ENCODE measurements at regions not wholly inside any gene's neighbourhood (a gene's known extent, or its start where the extent isn't known, plus 50 kb on each side); places are given as distances from the start of the nearest gene placed in this dataset.

DNA sequence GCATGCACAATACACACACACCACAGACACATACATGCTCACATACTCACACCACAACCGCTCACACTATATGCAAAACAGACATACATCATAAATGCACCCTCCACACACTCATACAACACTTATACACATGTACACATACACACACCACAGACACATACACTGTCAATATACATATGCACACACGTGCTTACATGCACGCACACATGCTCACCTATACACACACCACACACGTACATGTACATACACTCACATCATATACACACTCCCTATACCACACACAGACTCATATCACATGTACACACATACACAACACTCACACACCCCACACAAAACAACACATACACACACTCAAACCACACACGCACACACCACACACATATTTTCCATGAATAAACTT, 885.3 kb downstream of the TBC1D22A start:
- no peak overlapping the region for H2AFZ ChIP-seq (ENCODE audit: low read length)
- no peaks in the 10 kb centered on the region for H3K27me3 ChIP-seq (ENCODE audit: insufficient read depth, low read length, poor library complexity, severe bottlenecking)
- H3K9ac ChIP-seq (ENCODE audit: low read depth, low read length, poor library complexity, severe bottlenecking) = no peak overlapping the region
- no peaks in the 10 kb centered on the region for H3F3A ChIP-seq (ENCODE audit: low read depth)
- H3K36me3 ChIP-seq (ENCODE audit: insufficient read depth, low read length) = no peaks in the 10 kb centered on the region
- H3K9me2 ChIP-seq (replicated peaks; ENCODE audit: low read depth, low read length) = no peaks in the 10 kb centered on the region
- no peak overlapping the region for H3K4me2 ChIP-seq (ENCODE audit: low read depth, low read length, poor library complexity, severe bottlenecking)
- H3K4me3 ChIP-seq (ENCODE audit: low read length, poor library complexity, severe bottlenecking) = no peak overlapping the region
- H3K79me2 ChIP-seq (ENCODE audit: insufficient read depth, low read length) = no peaks in the 10 kb centered on the region
- H4K20me1 ChIP-seq (ENCODE audit: insufficient read depth, low read length, poor library complexity, severe bottlenecking) = no peaks in the 10 kb centered on the region
- H3K4me1 ChIP-seq (ENCODE audit: insufficient read depth, low read length, poor library complexity, severe bottlenecking) = no peaks in the 10 kb centered on the region
- TF ChIP-seq, protein P1, sequence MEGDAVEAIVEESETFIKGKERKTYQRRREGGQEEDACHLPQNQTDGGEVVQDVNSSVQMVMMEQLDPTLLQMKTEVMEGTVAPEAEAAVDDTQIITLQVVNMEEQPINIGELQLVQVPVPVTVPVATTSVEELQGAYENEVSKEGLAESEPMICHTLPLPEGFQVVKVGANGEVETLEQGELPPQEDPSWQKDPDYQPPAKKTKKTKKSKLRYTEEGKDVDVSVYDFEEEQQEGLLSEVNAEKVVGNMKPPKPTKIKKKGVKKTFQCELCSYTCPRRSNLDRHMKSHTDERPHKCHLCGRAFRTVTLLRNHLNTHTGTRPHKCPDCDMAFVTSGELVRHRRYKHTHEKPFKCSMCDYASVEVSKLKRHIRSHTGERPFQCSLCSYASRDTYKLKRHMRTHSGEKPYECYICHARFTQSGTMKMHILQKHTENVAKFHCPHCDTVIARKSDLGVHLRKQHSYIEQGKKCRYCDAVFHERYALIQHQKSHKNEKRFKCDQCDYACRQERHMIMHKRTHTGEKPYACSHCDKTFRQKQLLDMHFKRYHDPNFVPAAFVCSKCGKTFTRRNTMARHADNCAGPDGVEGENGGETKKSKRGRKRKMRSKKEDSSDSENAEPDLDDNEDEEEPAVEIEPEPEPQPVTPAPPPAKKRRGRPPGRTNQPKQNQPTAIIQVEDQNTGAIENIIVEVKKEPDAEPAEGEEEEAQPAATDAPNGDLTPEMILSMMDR (conservative IDR thresholded peaks at IDR 0.05; ENCODE audit: low read length) = no peak
- no peak for TF ChIP-seq EZH2phosphoT487 (IDR thresholded peaks at IDR 0.05; ENCODE audit: borderline replicate concordance)
- no peaks in the 10 kb centered on the region; the same call in 1 of the 2 replicates for H3K9me3 ChIP-seq (ENCODE audit: insufficient read depth, low read depth, low read length)

DNA sequence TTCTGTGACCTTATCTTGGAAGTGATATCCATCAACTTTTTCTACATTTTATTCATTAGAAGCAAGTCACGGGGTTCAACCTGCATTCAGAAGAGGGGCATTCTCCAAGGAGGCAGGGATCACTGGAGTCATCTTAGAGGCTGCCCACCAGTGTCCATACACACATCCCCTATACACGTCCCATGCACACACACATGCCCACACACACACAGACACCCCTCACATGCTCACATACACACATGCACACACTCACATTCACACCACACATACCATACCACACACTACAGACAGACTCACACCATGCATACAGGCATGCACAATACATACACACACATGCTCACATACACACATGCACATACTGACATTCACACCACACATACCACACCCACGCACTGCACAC, 884.7 kb downstream of the TBC1D22A start:
- Histone ChIP-seq H4K20me1 (ENCODE audit: insufficient read depth, low read length, poor library complexity, severe bottlenecking) (no peaks in the 10 kb centered on the region), H3K79me2 (ENCODE audit: insufficient read depth, low read length) (no peaks in the 10 kb centered on the region), H3K9me3 (ENCODE audit: insufficient read depth, low read depth, low read length) (no peaks in the 10 kb centered on the region), H3F3A (ENCODE audit: low read depth) (no peaks in the 10 kb centered on the region), H3K9ac (ENCODE audit: low read depth, low read length, poor library complexity, severe bottlenecking) (no peak overlapping the region), H3K4me1 (ENCODE audit: insufficient read depth, low read length, poor library complexity, severe bottlenecking) (no peaks in the 10 kb centered on the region), H3K4me2 (ENCODE audit: low read depth, low read length, poor library complexity, severe bottlenecking) (no peak overlapping the region), H2AFZ (ENCODE audit: low read length) (no peak overlapping the region), H3K36me3 (ENCODE audit: insufficient read depth, low read length) (no peaks in the 10 kb centered on the region), H3K9me2 (replicated peaks; ENCODE audit: low read depth, low read length) (no peaks in the 10 kb centered on the region), H3K27me3 (ENCODE audit: insufficient read depth, low read length, poor library complexity, severe bottlenecking) (no peaks in the 10 kb centered on the region), H3K4me3 (ENCODE audit: low read length, poor library complexity, severe bottlenecking) (no peak overlapping the region)
- TF ChIP-seq EZH2phosphoT487 (IDR thresholded peaks at IDR 0.05; ENCODE audit: borderline replicate concordance) = no peak
- TF ChIP-seq, protein P1 (conservative IDR thresholded peaks at IDR 0.05; ENCODE audit: low read length) = no peak

DNA sequence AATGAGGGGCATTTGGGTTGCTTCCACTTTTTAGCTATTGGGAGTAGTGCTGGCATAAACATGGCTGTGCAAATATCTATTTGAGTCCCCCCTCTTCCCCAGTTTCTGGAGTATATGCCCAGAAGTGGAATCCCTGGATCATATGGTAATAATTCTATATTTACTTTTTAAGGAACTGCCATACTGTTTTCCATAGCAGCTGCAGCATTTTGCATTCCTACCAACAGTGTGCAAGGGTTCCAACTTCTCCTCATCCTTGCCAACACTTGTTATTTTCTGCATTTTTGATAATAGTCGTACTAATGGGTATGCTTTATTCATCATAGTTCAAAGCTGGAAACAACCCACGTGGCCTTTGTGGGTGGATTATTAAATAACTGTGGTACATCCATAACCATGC, 883.5 kb downstream of the TBC1D22A start:
- Histone ChIP-seq H4K20me1 (ENCODE audit: insufficient read depth, low read length, poor library complexity, severe bottlenecking) (no peaks in the 10 kb centered on the region), H2AFZ (ENCODE audit: low read length) (no peak overlapping the region), H3K79me2 (ENCODE audit: insufficient read depth, low read length) (no peaks in the 10 kb centered on the region), H3K9ac (ENCODE audit: low read depth, low read length, poor library complexity, severe bottlenecking) (no peak overlapping the region), H3K4me3 (ENCODE audit: low read length, poor library complexity, severe bottlenecking) (no peak overlapping the region), H3K27me3 (ENCODE audit: insufficient read depth, low read length, poor library complexity, severe bottlenecking) (no peaks in the 10 kb centered on the region), H3F3A (ENCODE audit: low read depth) (no peaks in the 10 kb centered on the region), H3K36me3 (ENCODE audit: insufficient read depth, low read length) (no peaks in the 10 kb centered on the region), H3K4me1 (ENCODE audit: insufficient read depth, low read length, poor library complexity, severe bottlenecking) (no peaks in the 10 kb centered on the region), H3K9me3 (ENCODE audit: insufficient read depth, low read depth, low read length) (peaks cover 2% of the 10 kb centered on the region; the same call in 1 of the 2 replicates), H3K9me2 (replicated peaks; ENCODE audit: low read depth, low read length) (no peaks in the 10 kb centered on the region), H3K4me2 (ENCODE audit: low read depth, low read length, poor library complexity, severe bottlenecking) (no peak overlapping the region)
- TF ChIP-seq, protein P1 (conservative IDR thresholded peaks at IDR 0.05; ENCODE audit: low read length) = no peak
- TF ChIP-seq EZH2phosphoT487 (IDR thresholded peaks at IDR 0.05; ENCODE audit: borderline replicate concordance) = no peak
